ENCODE measurements at regions not wholly inside any gene's neighbourhood (a gene's known extent, or its start where the extent isn't known, plus 50 kb on each side); places are given as distances from the start of the nearest gene placed in this dataset.

GRCh38 chr4:171667906-171668305, 145.3 kb upstream of the GALNTL6 start:
- Histone ChIP-seq H3K14ac (ENCODE audit: insufficient read length) (no peak overlapping the region), H4K20me1 (replicated peaks in 1 of 2; ENCODE audit: control insufficient read depth in 1 of 2, insufficient read depth in 2 of 2, low read length in 2 of 2) (no peaks in the 10 kb centered on the region), H2AFZ (ENCODE audit: low read length) (no peak overlapping the region), H3K56ac (replicated peaks; ENCODE audit: insufficient read length, low read depth, low read length) (no peak overlapping the region), H4K8ac (ENCODE audit: extremely low read depth, insufficient read depth, low read length) (no peak overlapping the region), H3K27ac (ENCODE audit: low read depth, low read length) (no peak overlapping the region), H3K23ac (ENCODE audit: insufficient read length) (no peak overlapping the region), H3K4me3 (ENCODE audit: extremely low read depth in 1 of 4, insufficient read depth in 2 of 4, low read depth in 3 of 4, low read length in 4 of 4) (no peak overlapping the region), H2BK15ac (ENCODE audit: low read length) (no peak overlapping the region), H3K18ac (ENCODE audit: extremely low read depth, low read length) (no peak overlapping the region), H3K9ac (replicated peaks in 1 of 4; ENCODE audit: extremely low read depth in 1 of 4, low read depth in 3 of 4, low read length in 3 of 4) (no peak overlapping the region), H3K79me2 (ENCODE audit: control insufficient read depth in 1 of 2, insufficient read depth in 2 of 2, low read length in 2 of 2) (no peaks in the 10 kb centered on the region), H2BK12ac (ENCODE audit: low read depth, low read length) (no peak overlapping the region), H3K9me3 (ENCODE audit: insufficient read depth in 2 of 2, low read depth in 1 of 2, low read length in 1 of 2) (no peaks in the 10 kb centered on the region), H3K79me1 (ENCODE audit: low read depth, low read length) (no peaks in the 10 kb centered on the region), H3K4ac (replicated peaks; ENCODE audit: insufficient read length, low read depth, low read length) (no peak overlapping the region), H4K5ac (ENCODE audit: insufficient read length, low read depth, low read length) (no peak overlapping the region), H4K91ac (replicated peaks; ENCODE audit: insufficient read length, low read length) (no peak overlapping the region), H3K36me3 (ENCODE audit: control insufficient read depth in 2 of 4, insufficient read depth in 4 of 4, low read length in 3 of 4) (no peaks in the 10 kb centered on the region), H3K27me3 (replicated peaks in 1 of 4; ENCODE audit: control insufficient read depth in 3 of 4, extremely low read depth in 1 of 4, insufficient read depth in 3 of 4, low read length in 3 of 4) (no peaks in the 10 kb centered on the region), H3K4me1 (replicated peaks in 1 of 4; ENCODE audit: control insufficient read depth in 3 of 4, insufficient read depth in 4 of 4, low read length in 3 of 4) (no peaks in the 10 kb centered on the region), H2BK120ac (replicated peaks; ENCODE audit: low read depth, low read length) (no peak overlapping the region), H3K4me2 (ENCODE audit: insufficient read depth in 1 of 2, low read depth in 2 of 2, low read length in 2 of 2) (no peak overlapping the region), H3K23me2 (ENCODE audit: low read depth, low read length) (no peaks in the 10 kb centered on the region), H2BK20ac (ENCODE audit: low read length) (no peak overlapping the region), H2AK5ac (ENCODE audit: low read depth, low read length) (no peak overlapping the region), H2BK5ac (ENCODE audit: low read depth, low read length) (no peak overlapping the region)
- DNase-seq (ENCODE audit: low read depth in 1 of 2, low spot score in 2 of 2) (no peak), FAIRE-seq (no peak)
- POLR2A ChIA-PET (ENCODE audit: partially characterized antibody): no interaction called here
- TF ChIP-seq, protein P1, sequence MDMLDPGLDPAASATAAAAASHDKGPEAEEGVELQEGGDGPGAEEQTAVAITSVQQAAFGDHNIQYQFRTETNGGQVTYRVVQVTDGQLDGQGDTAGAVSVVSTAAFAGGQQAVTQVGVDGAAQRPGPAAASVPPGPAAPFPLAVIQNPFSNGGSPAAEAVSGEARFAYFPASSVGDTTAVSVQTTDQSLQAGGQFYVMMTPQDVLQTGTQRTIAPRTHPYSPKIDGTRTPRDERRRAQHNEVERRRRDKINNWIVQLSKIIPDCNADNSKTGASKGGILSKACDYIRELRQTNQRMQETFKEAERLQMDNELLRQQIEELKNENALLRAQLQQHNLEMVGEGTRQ (IDR thresholded peaks at IDR 0.05; ENCODE audit: low read length): no peak
- no peak for TF ChIP-seq SIN3A (conservative IDR thresholded peaks at IDR 0.05 in 1 of 2, IDR thresholded peaks at IDR 0.05 in 1 of 2; ENCODE audit: low read depth in 1 of 2, low read length in 2 of 2)
- no peak for TF ChIP-seq TAF1 (IDR thresholded peaks at IDR 0.05; ENCODE audit: low read depth, low read length)
- TF ChIP-seq KDM5A (IDR thresholded peaks at IDR 0.05; ENCODE audit: low read length): no peak
- no peak for TF ChIP-seq TCF12 (IDR thresholded peaks at IDR 0.05; ENCODE audit: low read depth, low read length)
- TF ChIP-seq SRF (IDR thresholded peaks at IDR 0.05; ENCODE audit: low read depth, low read length): no peak
- TF ChIP-seq ZNF274 (IDR thresholded peaks at IDR 0.05; ENCODE audit: borderline replicate concordance, extremely low read depth, low read length): no peak
- CTCF ChIA-PET (ENCODE audit: partially characterized antibody): interaction anchor here (1.1 kb wide), 1 partner anchor 162 kb away, joined by 4 read pairs; no protein-coding TSS in a partner anchor
